MG63 (cell line): ENCODE measurements at regions not wholly inside any gene's neighbourhood (a gene's known extent, or its start where the extent isn't known, plus 50 kb on each side); places are given as distances from the start of the nearest gene placed in this dataset.

ENCODE experiments used
- DNase-seq: peaks from one replicate; pipeline ENCODE4 v3.0.0-alpha.2; 2020
- H3K27me3 ChIP-seq: fragments of 250-450 bp; sonication (Bioruptor Pico); 2 replicates; pipeline ENCODE4 v1.5.1; 2020; ENCODE audit warnings: mild to moderate bottlenecking, moderate library complexity
- H3K36me3 ChIP-seq: fragments of 250-450 bp; sonication (Bioruptor Pico); 2 replicates; pipeline ENCODE4 v1.5.1; 2020; ENCODE audit warnings: mild to moderate bottlenecking, moderate library complexity
- H3K4me3 ChIP-seq: fragments of 250-450 bp; sonication (Bioruptor Pico); 2 replicates; pipeline ENCODE4 v1.5.1; 2020; ENCODE audit warnings: mild to moderate bottlenecking, moderate library complexity
- H3K9me3 ChIP-seq: fragments of 250-450 bp; sonication (Bioruptor Pico); 2 replicates; pipeline ENCODE4 v1.5.1; 2020; ENCODE audit warnings: mild to moderate bottlenecking, moderate library complexity

DNA sequence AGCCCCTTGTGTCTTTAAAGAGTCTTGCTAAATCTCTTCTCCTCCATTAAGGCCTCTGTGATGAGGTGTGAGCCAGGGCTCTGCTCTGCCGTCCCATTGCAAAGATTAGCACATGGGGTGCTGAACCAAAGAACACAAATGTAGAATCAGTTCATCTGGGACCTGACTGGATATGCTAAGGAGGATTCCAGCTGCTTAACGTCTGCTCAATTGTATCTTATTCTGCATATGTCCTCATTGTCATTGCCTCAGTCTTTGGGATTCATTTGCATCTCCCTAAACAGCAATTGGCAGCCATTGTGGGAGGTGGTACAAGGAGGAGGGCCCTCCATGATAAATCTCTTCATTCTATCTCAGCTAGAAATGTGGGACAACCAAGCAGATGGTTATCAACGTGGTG, 106.3 kb upstream of the ADAMTS18 start:
- Histone ChIP-seq H3K9me3 (no peaks in the 10 kb centered on the region), H3K4me3 (no peak overlapping the region), H3K36me3 (no peaks in the 10 kb centered on the region), H3K27me3 (no peaks in the 10 kb centered on the region)
- no peak for DNase-seq

DNA sequence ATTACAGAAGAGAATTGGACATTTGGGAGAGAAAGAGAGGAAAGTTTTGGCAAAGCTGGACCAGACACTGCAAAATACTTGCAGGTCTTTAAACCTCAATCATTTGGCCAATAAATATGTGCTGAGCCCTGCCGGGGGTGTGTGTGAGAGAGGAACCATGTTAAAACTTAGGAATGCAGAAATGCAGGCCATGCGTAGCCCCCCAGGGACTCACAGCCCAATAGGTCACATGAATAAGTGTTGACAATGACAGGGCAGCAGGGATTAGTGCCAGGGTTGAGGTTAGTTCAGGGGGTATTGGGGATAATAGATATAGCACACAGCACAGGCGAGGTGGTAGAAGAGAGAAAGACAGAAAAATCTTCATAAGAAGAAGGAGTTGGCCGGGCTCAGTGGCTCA, 113.3 kb upstream of the ADAMTS18 start:
- no peaks in the 10 kb centered on the region for H3K36me3 ChIP-seq

DNA sequence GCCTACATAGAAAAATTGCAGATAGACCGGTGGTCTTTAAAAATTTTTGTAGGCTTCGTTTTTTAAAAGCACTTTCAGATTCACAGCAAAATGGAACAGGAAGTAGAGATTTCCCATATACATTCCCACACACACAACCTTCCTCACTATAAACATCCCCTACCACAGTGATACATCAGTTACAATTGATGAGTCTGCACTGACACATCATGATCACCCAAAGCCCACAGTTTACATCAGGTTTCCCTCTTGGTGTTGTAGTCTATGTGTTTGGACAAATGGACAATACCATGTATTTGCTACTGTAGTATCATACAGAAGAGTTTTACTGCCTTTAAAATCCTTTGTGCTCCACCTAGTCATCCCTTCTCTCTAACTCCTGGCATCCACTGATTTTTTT, 113.9 kb upstream of the ADAMTS18 start:
- H3K9me3 ChIP-seq = no peaks in the 10 kb centered on the region
- no peak for DNase-seq
- no peak overlapping the region for H3K4me3 ChIP-seq
- H3K27me3 ChIP-seq = no peaks in the 10 kb centered on the region
- no peaks in the 10 kb centered on the region for H3K36me3 ChIP-seq

More for the DNA sequence above, 113.3 kb upstream of the ADAMTS18 start:
- Histone ChIP-seq H3K9me3 (no peaks in the 10 kb centered on the region), H3K4me3 (no peak overlapping the region), H3K27me3 (no peaks in the 10 kb centered on the region)
- no peak for DNase-seq

DNA sequence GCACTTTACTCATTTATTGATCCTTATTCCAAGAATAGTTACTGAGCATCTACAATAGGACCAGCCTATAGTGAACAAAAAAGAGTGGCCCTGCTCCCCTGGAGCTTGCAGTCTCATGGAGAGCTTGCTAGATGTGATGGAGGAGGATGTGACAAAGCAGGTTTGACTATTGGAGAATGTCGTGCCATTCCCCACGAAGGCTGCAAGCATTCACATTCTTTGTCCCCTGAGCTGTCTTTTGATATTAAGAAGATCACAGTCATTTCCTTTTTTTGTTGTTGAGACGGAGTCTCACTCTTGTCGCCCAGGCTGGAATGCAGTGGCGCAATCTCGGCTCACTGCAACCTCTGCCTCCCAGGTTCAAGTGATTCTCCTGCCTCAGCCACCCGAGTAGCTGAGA, 115.0 kb upstream of the ADAMTS18 start:
- H3K4me3 ChIP-seq = no peak overlapping the region
- no peak for DNase-seq
- H3K27me3 ChIP-seq = no peaks in the 10 kb centered on the region
- H3K36me3 ChIP-seq = no peaks in the 10 kb centered on the region
- no peaks in the 10 kb centered on the region for H3K9me3 ChIP-seq

DNA sequence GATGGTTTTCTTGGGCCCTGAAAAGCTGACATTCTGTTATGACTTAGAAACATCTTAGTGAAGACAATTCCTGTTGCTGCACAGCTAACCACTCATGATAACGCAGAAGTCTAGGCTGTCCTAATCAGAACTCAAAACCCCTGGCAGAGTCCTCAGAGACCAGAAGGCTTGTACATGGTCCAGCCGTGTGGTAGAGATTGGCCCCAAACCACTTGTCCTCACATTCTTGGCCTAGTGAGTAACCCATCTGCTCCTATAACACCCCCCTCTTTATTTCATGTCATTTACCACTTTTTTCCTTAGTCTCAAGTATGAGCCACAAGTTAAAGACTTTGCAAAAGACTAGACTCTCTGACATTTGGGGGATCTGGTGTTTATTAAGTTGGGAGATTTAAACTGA, 116.5 kb upstream of the ADAMTS18 start:
- no peaks in the 10 kb centered on the region for H3K27me3 ChIP-seq
- H3K4me3 ChIP-seq = no peak overlapping the region
- H3K36me3 ChIP-seq = no peaks in the 10 kb centered on the region
- H3K9me3 ChIP-seq = no peaks in the 10 kb centered on the region
- no peak for DNase-seq

DNA sequence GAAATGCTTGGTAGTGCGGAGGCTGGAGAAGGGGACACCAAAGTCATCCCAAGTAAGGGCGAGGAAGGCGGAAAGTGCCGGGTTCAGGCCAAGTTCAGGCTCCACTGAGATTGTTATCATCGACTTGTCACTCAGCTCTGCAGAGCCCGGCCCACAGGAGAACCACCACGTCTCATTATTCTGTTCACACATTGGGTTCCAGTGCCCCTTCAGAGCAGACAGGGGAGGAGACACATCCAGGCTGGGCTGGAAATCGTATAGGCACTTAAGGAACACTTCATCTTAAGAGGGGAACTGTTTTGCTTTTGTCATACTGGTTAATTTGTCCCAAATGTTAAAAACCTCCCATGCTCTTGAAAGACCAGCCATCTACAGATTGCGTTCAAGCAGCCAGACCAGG, 118.3 kb upstream of the ADAMTS18 start:
- Histone ChIP-seq H3K27me3 (no peaks in the 10 kb centered on the region), H3K9me3 (no peaks in the 10 kb centered on the region), H3K36me3 (no peaks in the 10 kb centered on the region), H3K4me3 (no peak overlapping the region)
- no peak for DNase-seq

DNA sequence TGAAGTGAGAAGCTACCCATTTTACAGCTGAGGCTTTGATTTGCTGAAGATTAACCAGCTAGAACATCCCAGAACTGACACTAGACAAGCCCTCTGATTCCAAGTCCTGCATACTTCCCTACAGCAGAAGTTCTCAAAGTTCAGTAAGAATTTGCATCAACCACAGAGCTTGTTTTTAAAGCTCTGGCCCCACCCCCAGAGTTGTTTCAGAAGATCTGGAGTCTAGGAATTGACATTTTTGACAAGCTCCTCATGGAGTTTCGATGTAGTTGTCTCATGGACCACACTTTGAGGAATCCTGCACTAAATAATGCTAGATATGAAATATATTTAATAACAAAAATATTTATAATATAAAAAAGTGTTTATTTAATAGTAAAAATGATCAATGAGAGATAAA, 120.3 kb upstream of the ADAMTS18 start:
- no peak for DNase-seq
- H3K36me3 ChIP-seq = no peaks in the 10 kb centered on the region
- H3K9me3 ChIP-seq = no peaks in the 10 kb centered on the region
- no peaks in the 10 kb centered on the region for H3K27me3 ChIP-seq
- H3K4me3 ChIP-seq = no peak overlapping the region

DNA sequence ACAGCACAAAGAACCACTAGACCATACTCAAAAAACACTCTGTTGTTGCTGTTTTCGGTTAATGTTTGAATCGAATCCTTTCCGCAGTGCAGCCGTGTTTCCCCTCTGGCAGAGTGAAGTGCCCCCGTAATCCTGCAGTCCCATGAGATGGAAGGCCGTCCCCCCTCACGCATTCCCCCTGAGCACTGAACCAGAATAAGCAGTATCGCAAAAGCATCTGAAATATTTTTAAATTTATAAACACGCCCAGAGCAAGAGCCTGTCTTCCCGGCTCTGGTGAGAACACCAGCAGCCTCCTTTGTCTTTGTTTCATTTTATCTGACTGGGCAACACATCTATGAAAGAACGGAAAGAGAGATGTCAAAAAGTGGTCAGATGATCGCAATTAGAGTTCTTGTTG, 121.0 kb upstream of the ADAMTS18 start:
- H3K9me3 ChIP-seq = no peaks in the 10 kb centered on the region
- H3K27me3 ChIP-seq = no peaks in the 10 kb centered on the region
- no peak overlapping the region for H3K4me3 ChIP-seq
- H3K36me3 ChIP-seq = no peaks in the 10 kb centered on the region
- no peak for DNase-seq

DNA sequence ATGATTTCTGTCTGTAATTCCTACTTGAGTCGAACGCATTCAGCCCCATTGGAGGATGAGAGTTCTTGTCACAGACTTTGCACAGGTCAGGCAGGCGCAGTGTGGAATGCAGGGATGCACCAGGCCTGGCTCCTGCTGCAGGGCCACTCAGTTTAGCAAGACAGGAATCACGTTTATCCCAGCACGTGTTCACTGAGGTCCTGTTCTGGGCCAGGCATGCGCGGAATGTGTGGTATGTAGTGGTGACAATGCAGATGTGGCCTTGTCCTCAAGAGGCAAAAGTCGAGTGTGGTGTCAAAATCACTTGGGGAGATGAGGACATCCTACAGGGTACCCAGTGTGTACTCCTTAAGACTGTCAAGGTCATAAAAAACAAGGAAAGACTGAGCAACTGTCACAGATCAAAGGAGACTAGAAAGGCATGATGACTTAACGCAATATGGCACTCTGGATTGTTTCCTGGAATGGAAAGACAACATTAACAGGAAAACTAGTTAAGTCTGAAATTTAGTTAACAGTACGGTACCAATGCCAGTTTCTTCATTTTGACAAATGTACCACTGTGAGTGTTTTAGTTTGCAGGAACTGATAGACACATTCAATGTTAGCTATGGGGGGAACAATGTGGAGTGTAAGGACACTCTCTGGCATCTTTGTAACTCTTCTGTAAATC, 121.5 kb upstream of the ADAMTS18 start:
- no peaks in the 10 kb centered on the region for H3K27me3 ChIP-seq
- H3K36me3 ChIP-seq = no peaks in the 10 kb centered on the region
- DNase-seq = no peak
- H3K9me3 ChIP-seq = no peaks in the 10 kb centered on the region
- no peak overlapping the region for H3K4me3 ChIP-seq

DNA sequence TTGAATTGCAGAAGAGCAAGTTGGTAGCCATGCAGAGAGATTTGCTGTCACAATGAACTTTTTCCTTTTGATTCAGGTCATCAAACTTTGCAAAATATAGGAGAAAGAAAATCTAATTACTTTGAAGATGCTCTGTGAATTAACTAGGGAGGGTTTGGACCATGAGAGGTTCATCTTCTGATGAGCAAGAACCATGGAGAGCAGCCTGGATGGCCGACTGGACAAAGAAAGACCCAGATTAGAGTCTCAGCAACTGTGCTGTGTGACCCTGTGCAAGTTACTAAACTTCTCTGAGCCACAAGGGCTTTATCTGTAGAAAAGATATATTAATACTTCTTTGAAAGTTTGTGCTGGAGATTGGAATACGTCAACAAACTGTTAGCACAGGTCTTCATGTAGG, 122.6 kb upstream of the ADAMTS18 start:
- Histone ChIP-seq H3K9me3 (no peaks in the 10 kb centered on the region), H3K4me3 (no peak overlapping the region), H3K27me3 (no peaks in the 10 kb centered on the region), H3K36me3 (no peaks in the 10 kb centered on the region)
- DNase-seq = no peak

DNA sequence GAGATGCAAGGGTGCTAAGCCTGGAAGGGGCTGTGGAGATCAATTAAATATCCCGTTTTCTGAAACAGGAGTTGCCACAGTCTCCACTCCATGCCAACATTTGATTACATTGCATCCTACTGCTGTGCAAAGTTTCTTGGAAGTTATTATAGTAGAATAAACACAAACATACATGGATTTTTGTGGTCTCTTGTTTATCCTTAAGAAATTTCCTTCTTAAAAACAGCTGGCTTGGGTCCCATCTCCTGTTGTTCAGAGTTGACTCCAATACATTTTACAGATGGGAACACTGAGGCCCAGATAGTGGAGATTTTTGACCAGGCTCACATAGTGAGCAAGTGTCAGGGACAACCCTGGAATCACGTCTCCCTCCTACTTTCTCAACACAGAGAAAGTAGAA, 124.0 kb upstream of the ADAMTS18 start:
- Histone ChIP-seq H3K4me3 (no peak overlapping the region), H3K36me3 (no peaks in the 10 kb centered on the region), H3K9me3 (no peaks in the 10 kb centered on the region), H3K27me3 (no peaks in the 10 kb centered on the region)
- DNase-seq = no peak

DNA sequence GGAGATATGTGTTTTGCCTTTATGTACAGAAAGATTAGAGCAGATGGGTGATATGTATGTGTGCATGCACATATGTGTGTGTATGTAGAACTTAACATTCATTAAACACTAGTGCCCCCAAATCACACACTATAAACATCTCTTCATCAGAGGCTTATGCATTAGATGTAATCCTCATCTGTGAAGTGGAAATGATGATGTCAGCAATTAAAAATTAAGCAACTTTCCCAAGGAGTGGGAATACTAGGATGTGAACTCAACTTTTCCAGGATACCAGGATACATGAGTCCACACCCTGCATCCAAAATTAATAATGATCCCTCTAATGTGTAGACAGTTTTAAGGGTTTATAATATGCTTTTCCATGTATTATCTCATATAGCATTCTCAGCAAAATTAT, 127.7 kb upstream of the ADAMTS18 start:
- Histone ChIP-seq H3K27me3 (no peaks in the 10 kb centered on the region), H3K9me3 (no peaks in the 10 kb centered on the region), H3K36me3 (no peaks in the 10 kb centered on the region), H3K4me3 (no peak overlapping the region)
- no peak for DNase-seq

DNA sequence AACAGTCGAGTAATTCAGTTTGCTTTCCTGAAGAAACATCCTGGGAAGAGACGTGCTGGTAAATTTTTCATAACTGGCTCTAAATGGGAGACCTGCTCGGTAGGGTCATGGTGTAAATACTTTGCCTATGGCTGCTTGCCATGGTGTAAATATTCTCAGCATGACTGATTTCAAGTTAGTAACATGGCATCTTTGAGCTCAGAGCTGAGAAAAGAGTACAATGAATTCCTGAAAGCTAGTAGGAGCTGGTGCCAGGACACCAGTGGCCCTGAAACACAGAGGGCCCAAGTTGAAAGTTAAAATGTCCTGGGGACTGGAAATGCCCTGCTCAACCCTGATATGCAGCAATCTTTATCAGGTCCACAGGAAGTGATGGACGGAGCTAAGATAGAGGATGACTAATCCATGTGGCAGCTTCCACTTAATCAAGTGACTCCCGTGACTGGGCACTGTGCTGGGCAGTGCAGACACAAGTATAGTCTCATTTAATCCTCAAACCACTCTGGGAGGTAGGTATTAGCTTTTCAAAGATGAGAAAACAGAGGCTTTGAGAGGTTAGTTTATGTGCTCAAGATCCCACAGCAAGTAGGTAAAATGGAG, 130.1 kb upstream of the ADAMTS18 start:
- H3K4me3 ChIP-seq = no peak overlapping the region
- no peaks in the 10 kb centered on the region for H3K27me3 ChIP-seq
- H3K9me3 ChIP-seq = no peaks in the 10 kb centered on the region
- H3K36me3 ChIP-seq = no peaks in the 10 kb centered on the region
- DNase-seq = peak; percentile 22

DNA sequence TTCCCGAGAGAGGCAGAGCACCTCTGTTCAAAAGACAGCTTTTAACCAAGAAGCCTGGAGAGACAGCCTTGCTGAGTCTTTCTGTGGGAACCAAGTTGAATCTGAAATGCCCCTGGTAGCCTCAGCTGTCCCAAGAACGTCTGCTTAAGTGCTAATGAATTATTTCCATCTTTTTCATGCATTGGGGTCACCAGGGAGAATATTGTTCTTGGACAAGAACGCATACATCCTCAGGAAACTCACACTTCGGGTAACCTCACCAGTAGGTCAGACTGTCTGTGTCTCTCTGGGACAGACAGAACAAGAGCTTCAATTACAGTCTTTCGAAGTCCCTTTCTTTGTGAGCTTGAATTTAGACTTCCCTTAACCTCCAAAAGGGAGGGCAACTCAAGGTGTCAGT, 134.6 kb upstream of the ADAMTS18 start:
- DNase-seq = no peak
- H3K36me3 ChIP-seq = no peaks in the 10 kb centered on the region
- H3K4me3 ChIP-seq = no peak overlapping the region
- no peaks in the 10 kb centered on the region for H3K9me3 ChIP-seq
- no peaks in the 10 kb centered on the region for H3K27me3 ChIP-seq

DNA sequence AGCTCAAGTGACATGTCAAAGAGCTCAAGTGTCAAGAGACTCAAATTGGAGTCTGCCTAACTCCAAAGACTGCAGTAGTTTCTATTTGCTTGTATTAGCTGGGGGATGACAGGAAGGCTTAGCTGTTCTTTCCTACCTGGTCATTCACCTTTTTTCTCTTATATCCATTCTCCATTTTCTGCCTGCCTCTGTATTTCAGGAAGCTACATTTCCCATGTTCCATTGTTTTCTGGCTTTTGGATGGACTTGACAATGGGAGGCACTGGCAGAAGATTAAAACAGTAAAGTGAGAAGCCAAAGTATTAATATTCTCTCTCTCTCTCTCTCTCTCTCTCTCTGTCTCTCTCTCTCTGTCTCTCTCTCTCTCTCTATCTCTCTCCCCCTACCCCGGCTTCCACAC, 135.7 kb upstream of the ADAMTS18 start:
- no peaks in the 10 kb centered on the region for H3K27me3 ChIP-seq
- no peaks in the 10 kb centered on the region for H3K36me3 ChIP-seq
- no peak overlapping the region for H3K4me3 ChIP-seq
- no peak for DNase-seq
- no peaks in the 10 kb centered on the region for H3K9me3 ChIP-seq

DNA sequence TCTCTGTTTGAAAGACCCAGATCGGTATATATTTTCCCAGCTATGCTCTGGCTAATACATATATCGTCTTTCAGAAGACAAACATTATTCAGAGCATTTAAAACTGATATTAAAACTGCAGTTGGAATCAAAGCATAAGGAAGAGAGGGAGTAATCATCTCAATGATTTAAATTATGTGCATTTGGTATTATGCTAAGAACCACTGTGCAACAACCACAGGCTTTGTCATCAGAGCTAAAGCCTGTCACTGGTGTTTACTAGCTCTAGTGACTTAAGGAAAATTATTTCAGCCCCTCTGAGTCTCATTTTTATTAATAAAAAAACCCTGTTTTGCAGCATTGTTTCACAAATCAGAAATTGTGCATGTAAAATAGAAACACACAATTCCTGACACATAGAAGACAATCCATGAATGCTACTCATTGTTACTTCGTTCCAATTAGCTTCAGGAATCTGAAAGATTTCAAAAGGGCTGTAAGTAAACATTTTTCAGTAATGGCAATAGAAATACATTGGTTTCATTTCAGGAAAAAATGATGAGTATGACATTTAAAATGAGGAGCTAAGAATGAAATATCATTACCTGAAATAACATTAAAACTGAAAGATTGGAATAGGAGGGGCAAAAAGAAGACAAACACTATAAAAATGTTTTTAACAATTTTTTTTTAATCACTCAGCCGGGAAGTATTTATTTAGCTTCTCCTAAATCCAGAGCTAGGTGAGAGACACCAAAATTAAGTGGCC, 136.5 kb upstream of the ADAMTS18 start:
- Histone ChIP-seq H3K27me3 (no peaks in the 10 kb centered on the region), H3K9me3 (no peaks in the 10 kb centered on the region), H3K4me3 (no peak overlapping the region), H3K36me3 (no peaks in the 10 kb centered on the region)
- no peak for DNase-seq

DNA sequence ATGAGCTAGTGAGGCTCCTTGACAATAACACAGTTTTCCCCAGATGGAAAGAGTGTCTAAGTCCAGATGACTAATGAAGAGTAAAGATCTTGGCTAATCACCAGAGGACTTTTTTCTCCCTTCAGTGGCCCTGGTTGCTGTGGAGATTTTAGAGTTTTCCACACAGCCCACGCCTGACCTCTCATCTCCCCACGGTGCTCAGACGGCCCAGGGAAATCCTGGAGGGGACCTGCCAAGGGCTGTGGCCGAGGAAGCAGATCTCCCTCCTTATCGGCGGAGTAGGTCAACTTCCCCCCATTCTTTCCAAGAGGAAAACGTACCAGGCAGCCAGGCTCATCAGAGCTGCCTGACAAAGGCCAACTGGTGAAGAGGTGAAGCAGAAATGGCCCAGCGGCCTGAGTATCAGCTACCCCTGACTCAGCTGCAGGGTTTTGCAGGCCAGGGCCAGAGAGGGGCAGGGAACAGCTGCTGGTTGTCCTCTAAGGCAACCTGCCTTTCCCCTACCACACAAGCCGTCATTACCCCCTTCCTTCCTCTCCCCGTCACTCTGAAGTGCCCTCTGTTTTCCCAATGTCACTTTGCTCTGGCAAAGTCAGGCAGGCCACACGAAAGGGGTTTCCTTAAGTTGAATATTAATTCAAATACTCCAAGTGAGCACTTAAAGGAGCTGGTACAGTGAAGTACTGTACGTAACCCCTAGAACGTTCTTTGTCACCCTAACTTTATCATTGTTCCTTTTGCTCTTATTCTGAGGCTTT, 140.2 kb upstream of the ADAMTS18 start:
- DNase-seq = no peak
- Histone ChIP-seq H3K9me3 (no peaks in the 10 kb centered on the region), H3K36me3 (no peaks in the 10 kb centered on the region), H3K4me3 (no peak overlapping the region), H3K27me3 (no peaks in the 10 kb centered on the region)
